GM21528 (cell line): ENCODE measurements at regions not wholly inside any gene's neighbourhood (a gene's known extent, or its start where the extent isn't known, plus 50 kb on each side); places are given as distances from the start of the nearest gene placed in this dataset.

Experiments used
- ATAC-seq: cut with Tn5 transposase; IDR thresholded peaks from one replicate; pipeline ENCODE4 v1.9.1; 2021; ENCODE audit warnings: mild to moderate bottlenecking, moderate library complexity; ENCODE audit not compliant: unreplicated experiment, low FRiP score

- no peak for ATAC-seq
Observed at GRCh38 chr5:81856948-81857928, 106.3 kb upstream of the SSBP2 start.

GRCh38 chr5:81855591-81855990, 104.7 kb upstream of the SSBP2 start:
- no peak for ATAC-seq

- ATAC-seq = no peak
Observed at GRCh38 chr5:81854915-81855314, 104.0 kb upstream of the SSBP2 start.

GRCh38 chr5:81854485-81854884, 103.6 kb upstream of the SSBP2 start:
- no peak for ATAC-seq

- ATAC-seq = no peak
Observed at GRCh38 chr5:81853030-81853357, 102.1 kb upstream of the SSBP2 start.

DNA sequence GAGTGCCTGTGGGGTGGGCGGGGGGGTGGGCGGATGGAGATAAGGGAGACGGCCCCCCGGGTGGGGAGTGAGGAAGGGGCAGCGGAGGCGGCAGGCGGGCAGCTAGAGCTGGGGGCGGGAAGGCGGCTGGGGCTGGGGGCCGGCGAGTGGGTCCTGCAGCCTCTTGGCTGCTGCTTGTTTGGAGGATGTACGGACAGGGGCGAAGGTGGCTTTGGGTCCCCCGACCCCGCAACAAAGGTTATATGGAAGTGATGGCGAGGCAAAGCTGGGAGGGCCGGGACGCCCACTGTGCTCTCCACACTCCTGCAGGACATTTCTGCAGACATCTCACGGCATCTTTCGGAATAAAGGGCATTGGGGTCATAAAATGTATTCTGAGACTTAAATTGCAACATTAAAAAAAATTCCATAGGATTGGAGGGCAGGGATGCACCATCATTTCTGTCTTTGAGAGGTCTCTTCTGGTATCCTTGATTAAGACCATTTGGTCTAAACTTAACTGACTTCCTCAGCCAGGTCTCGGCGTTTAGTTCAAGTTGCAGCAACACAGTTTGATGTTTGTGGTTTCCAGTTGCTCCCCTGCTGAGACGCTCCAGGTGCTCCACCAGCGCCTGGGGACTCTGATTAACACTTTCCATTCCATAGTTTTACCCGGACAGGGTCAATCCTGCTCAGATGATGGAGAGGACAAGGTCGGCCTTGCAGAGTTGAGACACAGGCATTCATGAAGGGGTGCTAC, 101.6 kb upstream of the SSBP2 start:
- no peak for ATAC-seq

- ATAC-seq = peak; percentile 83
Observed at GRCh38 chr5:81851481-81852178, 100.7 kb upstream of the SSBP2 start.

- ATAC-seq = no peak
Observed at GRCh38 chr5:81850501-81851357, 99.8 kb upstream of the SSBP2 start.

DNA sequence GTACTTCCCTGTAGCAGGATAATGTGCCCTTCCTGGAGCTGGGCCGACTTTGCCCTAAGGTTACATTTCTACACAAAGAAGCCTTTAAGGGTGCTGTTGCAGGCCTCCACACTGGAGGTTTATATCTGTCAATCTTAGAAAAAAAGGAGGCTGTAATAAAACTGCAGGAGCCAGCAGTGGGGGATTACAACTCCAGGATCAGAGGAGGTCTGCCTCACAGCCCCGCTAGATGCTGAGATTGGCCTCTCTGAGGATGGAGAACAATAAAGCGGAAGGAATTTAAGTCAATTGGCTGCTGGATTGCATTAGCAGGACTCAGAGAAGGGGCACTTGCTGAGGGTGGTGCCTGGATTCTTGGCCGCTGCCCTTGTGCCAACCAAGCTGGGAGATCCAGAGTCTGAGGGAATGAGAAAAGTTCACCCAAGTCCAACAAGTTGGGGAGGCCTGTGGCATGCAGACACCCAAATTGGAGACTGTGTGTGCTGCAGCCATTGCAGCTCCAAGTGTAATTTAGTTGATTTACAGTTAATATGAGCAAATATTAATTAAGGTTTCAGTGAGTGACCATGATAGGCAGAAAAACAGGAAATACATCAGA, 99.0 kb upstream of the SSBP2 start:
- ATAC-seq = no peak

- ATAC-seq = no peak
Observed at GRCh38 chr5:81848362-81848880, 97.5 kb upstream of the SSBP2 start.

DNA sequence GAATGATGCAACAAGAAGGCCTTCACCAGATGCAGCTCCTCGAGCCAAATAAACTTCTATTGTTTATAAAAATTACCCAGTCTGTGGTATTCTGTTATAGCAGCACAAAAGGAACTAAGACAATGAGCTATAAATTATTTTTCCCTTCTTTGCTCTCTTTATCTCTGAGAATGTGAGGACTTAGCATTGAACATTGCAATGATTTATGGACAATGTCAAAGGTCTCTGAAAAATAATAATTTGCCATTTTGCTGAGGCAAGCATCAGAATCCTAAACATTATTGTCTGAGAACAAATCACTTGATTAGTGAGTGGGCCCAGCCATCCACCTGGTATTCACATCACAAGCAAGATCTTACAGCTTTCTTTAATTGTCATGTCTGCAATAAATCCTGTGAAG, 95.4 kb upstream of the SSBP2 start:
- ATAC-seq = no peak

GRCh38 chr5:81843845-81844244, 92.9 kb upstream of the SSBP2 start:
- ATAC-seq = no peak

- ATAC-seq = no peak
Observed at GRCh38 chr5:81842795-81843398, 92.0 kb upstream of the SSBP2 start.

- no peak for ATAC-seq
Observed at GRCh38 chr5:81839034-81839433, 88.1 kb upstream of the SSBP2 start.

- peak; percentile 66 for ATAC-seq
Observed at GRCh38 chr5:81838307-81838906, 87.5 kb upstream of the SSBP2 start.

GRCh38 chr5:81837667-81838306, 86.9 kb upstream of the SSBP2 start:
- no peak for ATAC-seq

- no peak for ATAC-seq
Observed at GRCh38 chr5:81835814-81836367, 85.0 kb upstream of the SSBP2 start.
